OCI-M1 (cell line): ENCODE measurements at regions not wholly inside any gene's neighbourhood (a gene's known extent, or its start where the extent isn't known, plus 50 kb on each side); places are given as distances from the start of the nearest gene placed in this dataset.

Experiments
- DNase-seq: peaks from one replicate; lab custom pipeline; 2025; lab: John Stamatoyannopoulos, UW

DNA sequence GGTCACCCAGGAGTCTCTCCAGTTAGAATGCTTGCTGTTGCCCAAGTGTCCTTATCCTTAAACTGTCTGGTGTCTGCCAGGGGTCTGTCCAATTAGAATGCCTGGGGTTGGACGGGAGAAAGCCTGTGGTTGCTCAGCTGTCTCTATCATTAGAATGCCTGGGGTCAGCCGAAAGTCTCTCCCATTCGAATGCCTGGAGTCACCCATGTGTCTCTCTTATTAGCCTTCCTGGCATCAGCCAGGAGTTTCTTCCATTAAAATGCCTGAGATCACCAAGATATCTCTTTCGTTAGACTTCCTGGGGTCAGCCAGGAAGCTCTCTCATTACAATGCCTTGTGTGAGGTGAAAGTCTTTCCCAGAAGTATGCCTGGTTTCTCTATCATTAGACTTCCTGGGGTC, 1521.0 kb downstream of the UQCRFS1 start:
- no peak for DNase-seq

- no peak for DNase-seq
Observed at GRCh38 chr19:27689734-27690241, 1523.2 kb downstream of the UQCRFS1 start.

DNA sequence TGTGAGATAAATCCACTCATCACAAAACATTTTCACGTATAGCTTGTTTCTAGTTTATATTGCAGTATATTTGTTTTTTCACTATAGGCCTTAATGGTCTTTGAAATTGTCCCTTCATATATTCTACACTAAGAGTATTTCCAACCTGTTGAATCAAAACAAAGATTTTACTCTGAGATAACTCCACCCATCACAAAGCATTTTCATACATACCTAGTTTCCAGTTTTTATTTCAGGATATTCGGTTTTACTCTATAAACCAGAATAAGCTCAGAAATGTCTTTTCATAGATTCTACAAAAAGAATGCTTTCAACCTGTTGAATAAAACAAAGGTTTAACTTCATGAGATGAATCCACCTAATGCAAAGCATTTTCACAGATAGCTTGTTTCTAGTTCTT, 1528.7 kb downstream of the UQCRFS1 start:
- no peak for DNase-seq

DNA sequence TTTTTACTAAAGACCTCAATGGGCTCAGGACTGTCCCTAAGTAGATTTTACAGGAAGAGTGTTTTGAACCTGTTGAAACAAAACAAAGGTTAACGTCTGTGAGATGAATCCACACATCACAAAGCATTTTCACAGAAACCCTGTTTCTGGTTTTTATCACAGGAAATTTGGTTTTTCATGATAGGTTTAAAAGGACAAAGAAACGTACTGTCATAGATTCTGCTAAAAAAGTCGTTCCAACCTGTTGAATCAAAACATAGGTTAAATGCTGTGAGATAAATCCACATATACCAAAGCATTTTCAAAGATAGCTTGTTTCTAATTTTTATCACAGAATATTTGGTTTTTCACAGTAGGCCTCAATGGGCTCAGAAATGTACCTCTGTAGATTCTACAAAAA, 1531.0 kb downstream of the UQCRFS1 start:
- no peak for DNase-seq

DNA sequence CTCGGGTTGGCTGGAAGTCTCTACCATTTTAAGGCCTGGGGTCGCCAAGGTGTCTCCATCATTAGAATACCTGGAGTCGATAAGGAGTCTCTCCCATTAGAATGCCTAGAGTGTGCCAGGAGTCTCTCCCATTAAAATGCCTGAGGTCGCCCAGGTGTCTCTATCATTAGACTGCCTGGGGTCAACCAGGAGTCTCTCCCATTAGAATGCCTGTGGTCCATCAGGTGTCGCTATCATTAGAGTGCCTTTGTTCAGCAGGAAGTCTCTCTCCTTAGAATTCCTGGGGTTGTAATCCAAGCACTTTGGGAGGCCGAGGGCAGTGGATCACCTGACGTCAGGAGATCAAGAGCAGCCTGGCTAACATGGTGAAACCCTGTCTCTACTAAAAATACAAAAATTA, 1533.0 kb downstream of the UQCRFS1 start:
- no peak for DNase-seq

DNA sequence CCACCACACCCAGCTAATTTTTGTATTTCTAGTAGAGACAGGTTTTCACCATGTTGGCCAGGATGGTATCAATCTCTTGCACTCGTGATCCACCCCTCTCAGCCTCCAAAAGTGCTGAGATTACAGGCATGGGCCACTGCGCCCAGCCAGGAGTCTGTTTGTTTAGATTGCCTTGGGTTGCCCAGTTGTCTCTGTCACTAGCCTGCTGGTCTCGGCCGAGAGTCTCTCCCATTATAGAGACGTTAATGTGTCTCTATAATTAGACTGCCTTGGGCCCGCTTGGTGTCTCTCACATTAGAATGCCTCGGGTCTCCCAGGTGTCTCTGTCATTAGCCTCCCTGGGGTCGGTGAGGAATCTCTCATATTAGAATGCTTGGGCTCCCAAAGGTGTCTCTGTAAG, 1533.6 kb downstream of the UQCRFS1 start:
- DNase-seq: no peak

- no peak for DNase-seq
Observed at GRCh38 chr19:27676877-27677276, 1536.1 kb downstream of the UQCRFS1 start.

DNA sequence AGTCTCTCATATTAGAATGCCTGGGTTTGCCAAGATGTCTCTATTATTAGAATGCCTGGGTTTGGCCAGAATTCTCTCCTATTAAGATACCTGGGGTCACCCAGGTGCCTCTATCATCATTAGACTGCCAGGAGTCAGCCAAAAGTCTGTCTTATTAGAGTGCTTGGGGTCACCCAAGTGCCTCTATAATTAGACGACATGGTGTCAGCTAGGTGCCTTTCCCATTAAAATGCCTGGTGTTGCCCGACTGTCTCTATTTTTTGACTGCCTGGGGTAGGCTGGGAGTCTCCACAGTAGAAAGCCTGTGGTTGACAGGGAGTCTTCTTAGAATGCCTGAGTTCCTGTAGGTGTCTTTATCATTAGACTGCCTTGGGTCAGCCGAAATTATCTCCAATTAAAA, 1536.6 kb downstream of the UQCRFS1 start:
- DNase-seq: no peak

GRCh38 chr19:27675771-27676170, 1537.2 kb downstream of the UQCRFS1 start:
- DNase-seq: no peak

DNA sequence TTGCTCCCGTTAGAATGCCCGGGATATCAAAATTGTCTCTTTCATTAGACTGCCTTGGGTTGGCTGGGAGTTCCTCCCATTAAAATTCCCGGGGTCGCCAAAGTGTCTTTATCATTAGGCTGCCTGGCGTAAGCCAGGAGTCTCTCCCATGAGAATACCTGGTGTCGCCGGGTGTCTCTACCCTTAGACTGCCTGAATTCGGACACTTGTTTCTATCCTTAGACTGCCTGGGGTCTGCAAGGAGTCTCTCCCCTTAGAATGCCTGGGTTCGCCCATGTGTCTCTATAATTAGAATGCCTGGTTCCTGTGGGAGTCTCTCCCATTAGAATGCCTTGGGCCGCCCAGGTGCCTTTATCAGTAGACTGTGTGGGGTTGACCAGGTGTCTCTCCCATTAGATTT, 1538.2 kb downstream of the UQCRFS1 start:
- no peak for DNase-seq

GRCh38 chr19:27673986-27674385, 1539.0 kb downstream of the UQCRFS1 start:
- DNase-seq: no peak

DNA sequence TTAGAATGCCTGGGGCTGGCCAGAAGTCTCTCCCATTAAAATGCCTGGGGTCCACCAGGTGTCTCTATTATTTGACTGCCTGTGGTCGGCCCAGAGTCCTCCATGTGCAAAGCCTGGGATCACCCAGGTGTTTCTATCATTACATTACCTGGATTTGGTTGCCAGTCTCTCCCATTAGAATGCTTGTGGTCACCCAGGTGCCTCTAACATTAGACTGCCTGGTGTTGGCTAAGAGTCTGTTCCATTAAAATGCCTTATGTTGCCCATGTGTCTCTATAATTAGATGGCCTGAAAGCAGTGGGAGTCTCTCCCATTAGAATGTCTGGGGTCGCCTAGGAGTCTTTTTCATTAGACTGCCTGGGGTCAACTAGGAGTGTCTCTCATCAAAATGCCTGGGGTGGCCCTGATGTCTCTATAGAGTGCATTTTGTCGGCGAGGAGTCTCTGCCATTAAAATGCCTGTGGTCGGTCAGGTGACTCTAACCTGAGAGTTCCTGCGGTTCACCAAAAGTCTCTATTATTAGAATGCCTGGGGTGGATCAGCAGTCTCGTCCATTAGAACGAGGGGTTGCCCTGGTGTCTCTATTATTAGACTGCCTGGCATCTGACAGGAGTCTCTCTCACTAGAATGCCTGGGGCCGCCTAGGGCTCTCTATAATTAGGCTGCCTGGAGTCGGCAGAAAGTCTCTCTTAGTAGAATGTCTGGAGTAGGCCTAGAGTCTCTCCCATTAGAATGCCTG, 1540.5 kb downstream of the UQCRFS1 start:
- no peak for DNase-seq

- no peak for DNase-seq
Observed at GRCh38 chr19:27671876-27672275, 1541.1 kb downstream of the UQCRFS1 start.

GRCh38 chr19:27660428-27660827, 1552.5 kb downstream of the UQCRFS1 start:
- no peak for DNase-seq

DNA sequence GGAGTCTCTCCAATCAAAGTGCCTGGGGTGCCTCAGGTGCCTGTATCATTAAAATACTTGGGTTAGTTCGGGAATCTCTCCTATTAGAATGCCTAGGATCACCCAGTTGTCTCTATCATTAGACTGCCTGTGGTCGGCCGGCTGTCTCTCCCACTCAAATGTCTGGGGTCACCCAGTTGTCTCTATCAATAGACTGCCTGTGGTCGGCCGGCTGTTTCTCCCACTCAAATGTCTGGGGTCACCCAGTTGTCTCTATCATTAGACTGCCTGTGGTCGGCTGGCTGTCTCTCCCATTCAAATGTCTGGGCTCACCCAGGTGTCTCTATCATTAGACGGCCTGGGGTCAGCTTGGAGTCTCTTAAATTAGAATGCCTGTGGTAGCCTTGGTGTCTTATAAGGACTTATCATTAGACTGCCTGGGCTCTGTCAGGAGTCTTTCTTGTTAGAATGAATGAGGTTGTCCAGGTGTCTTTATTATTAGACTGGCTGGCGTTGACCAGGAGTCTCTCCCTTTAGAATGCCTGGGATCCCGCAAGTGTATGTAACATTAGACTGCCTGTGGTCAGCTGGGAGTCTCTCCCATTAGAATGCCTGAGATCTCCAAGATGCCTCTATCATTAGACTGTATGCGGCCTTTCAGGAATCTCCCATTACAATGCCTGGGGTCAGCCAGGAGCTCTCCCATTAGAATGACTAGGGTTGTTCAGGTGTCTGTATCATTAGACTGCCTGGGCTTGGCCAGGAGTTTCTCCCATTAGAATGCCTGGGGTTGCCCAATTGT, 1555.5 kb downstream of the UQCRFS1 start:
- no peak for DNase-seq

DNA sequence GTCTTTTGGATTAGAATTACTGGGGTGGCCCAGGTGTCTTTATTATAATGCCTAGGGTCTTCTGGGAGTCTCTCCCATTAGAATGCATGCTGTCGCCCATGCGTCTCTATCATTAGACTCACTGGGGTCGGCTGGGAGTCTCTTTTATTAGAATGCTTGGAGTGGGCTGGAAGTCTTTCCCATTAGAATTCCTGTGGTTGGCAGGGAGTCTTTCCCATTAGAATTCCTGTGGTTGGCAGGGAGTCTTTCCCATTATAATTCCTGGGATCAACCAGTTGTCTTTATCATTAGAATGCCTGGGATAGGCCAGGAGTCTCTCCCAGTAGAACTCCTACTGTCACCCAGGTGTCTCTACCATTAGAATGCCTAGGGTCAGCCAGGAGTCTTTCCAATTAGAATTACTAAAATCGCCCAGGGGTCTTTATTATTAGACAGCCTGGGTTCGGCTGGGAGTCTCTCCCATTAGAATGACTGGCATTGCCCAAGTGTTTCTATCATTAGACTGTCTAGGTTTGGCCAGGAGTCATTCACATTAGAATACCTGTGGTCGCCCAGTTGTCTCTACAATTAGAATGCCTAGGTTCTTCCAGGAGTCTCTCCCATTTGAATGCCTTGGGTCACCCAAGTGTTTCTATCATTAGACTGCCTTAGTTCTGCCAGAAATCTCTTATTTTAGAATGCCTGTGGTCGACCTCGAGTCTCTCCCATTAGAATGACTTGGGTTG, 1558.5 kb downstream of the UQCRFS1 start:
- no peak for DNase-seq

GRCh38 chr19:27652796-27653195, 1560.2 kb downstream of the UQCRFS1 start:
- no peak for DNase-seq

- no peak for DNase-seq
Observed at GRCh38 chr19:27652281-27652680, 1560.7 kb downstream of the UQCRFS1 start.

GRCh38 chr19:27647423-27647822, 1565.5 kb downstream of the UQCRFS1 start:
- no peak for DNase-seq

DNA sequence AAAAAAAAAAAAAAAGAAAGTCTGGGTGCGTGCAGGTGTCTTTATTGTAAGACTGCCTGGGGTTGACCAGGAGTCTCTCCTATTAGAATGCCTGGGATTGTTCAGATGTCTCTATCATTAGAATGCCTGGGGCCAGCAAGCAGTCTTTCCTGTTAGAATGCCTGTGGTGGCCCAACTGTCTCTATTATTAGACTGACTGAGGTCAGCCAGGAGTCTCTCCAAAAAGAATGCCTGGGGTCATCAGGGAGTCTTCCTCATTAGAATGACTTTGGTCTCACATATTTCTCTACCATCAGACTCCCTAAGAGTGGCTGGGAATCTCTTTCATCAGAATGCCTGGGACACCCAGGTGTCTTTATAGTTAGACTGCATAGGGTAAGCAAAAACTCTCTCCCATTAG, 1577.5 kb downstream of the UQCRFS1 start:
- DNase-seq: no peak

DNA sequence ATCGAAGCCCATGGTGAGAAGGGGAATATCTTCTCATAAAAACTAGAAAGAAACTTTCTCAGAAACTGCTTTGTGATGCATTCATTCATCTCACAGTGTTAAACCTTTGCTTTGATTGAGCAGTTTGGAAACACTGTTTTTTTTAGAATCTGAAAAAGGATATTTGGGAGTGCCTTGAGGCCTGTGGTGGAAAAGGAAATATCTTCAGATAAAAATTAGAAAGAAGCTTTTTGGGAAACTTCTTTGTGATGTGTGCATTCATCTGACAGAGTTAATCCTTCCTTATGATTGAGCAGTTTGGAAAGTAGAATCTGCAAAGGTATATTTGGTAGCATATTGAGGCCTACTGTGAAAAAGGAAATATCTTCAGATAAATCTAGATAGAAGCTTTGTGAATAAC, 1594.9 kb downstream of the UQCRFS1 start:
- DNase-seq: no peak

- no peak for DNase-seq
Observed at GRCh38 chr19:27580906-27581305, 1632.0 kb downstream of the UQCRFS1 start.
